ENCODE measurements at regions not wholly inside any gene's neighbourhood (a gene's known extent, or its start where the extent isn't known, plus 50 kb on each side); places are given as distances from the start of the nearest gene placed in this dataset.
"Not testable (repeated sequence)": the region's sequence is repeated elsewhere in the genome, so short reads cannot be mapped to it uniquely, and the experiment has no call there.

- in situ Hi-C loops (cut with MboI; ENCODE audit: low sequenced_read_pairs) = not testable (repeated sequence)
These were observed 232.2 kb upstream of the PRDM1 start for GRCh38 chr6:105853979-105854378.

- in situ Hi-C loops (cut with MboI; ENCODE audit: low sequenced_read_pairs) = no loop called here
These were observed 234.5 kb upstream of the PRDM1 start for GRCh38 chr6:105851606-105852005.

DNA sequence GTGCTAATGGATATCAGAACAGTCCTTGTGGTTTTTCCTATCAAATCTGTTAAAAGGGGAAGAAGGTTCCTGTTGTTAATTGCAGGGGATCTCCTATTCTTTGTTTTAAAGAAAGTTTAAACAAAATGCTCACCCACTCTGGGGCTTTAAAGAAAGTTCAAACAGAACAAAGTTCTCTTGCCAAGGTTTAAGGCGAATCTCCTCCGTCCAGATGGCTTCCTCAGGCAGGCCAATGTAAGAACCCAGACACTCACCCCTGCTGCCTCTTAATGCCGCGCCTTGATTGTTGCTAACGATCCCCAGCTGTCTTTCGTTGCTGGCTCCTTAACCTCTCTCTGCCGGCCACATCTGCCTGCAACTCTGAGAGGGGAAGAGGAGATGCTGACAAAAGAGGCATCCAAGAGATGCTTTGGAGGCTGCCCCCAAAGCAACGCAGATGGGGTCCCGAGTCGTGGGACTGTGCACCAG lies 235.0 kb upstream of the PRDM1 start:
- in situ Hi-C loops (cut with MboI; ENCODE audit: low sequenced_read_pairs) = no loop called here

DNA sequence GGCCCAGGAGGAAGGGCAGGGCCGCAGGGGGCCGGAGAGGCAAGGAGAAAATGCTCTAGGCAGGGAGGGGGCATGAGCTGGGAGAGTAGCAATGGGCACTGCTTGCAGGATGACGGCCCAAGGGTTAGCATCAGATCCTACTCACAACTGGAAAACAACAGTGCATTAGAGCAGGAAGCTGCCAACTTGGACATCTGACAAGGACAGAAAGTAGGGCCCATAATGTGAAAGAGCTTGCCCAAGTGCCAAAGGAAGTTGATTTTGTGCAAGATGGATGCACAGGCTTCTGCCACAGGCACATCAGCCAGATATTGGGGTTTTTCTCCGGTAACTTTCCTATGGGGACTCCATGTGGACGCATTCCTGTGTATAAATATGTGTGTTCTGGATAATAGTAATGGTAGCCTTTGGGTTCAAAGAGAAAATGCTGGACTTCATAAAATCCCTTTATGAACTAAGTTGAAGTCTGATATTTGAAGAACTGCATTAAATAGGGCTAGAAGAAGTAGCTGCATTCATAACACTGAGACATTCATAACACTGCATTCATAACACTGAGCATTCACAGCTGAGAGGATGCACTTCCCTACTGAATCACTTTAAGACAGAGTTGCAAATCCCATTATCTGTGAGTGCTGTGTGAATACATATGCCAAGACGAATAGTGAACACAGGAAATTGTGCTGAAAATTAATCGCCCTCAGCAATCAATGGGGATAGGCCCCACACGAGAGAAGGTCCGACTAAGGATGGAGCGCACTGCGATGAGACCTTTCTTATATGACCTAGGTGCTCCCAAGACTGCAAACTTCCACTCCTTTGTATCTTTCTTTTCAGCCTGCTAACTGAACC lies 235.6 kb upstream of the PRDM1 start:
- in situ Hi-C loops (cut with MboI; ENCODE audit: low sequenced_read_pairs) = no loop called here

DNA sequence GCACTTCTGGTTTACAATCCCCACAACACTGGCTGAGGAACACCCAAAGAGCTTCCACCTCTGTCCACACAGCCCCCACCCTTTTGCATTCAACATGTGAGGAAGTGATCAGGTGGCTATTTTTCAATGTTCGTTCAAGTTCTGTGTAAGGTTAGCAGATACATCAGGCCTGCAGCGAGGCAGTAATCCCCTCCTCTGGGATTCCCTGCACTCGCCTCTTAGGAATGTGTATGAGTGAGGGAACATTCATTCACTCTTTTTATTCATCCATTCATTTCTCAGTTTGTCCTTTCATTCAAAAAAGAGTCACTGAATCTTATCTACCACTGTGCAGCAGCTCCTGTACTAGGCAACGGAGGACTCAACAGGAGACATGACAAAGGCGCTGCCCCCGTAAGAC lies 236.4 kb upstream of the PRDM1 start:
- in situ Hi-C loops (cut with MboI; ENCODE audit: low sequenced_read_pairs) = no loop called here

DNA sequence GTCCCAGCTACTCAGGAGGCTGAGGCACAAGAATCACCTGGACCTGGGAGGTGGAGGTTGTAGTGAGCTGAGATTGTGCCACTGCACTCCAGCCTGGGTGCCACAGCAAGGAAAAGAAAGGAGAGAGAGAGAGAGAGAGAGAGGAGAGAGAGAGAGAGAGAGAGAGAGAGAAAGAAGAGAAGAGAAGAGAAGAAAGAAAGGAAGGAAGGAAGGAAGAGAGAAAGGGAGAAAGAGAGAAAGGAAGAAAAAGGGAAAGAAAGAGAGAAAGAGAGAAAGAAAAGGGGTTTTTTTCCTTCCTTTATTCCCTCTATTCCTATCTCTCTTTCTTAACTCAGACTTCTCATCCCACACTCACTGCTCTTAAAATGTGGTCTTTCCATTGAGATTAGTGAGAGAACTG lies 238.7 kb upstream of the PRDM1 start:
- in situ Hi-C loops (cut with MboI; ENCODE audit: low sequenced_read_pairs) = no loop called here

DNA sequence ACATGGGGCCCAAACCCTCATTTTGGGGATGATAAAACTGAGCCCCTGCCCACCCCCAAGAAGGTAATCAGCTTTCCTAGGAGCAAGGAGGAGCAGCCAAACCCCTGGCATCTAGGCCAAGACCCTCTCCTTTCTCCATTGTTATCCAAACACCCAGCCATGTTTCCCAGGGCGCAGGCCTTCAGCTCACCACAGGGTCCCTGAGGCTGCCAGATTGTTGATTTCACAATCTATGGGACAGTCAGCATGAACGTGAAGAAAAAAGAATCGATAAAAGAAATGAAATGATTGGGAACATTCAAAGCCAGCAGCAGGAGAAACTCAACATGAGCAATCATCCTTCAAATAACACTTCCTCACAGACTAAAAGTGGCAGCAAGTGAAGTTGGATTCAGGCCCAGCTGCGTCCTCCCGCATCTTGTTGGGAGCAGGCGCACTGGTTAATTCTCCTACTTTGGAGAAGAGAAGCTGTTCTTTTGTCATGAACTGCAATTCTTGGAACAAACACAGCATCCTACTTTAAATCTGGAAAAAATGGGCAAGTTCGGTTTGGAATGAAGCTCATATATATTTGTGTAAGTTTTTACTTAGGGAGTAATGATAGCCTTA lies 241.8 kb upstream of the PRDM1 start:
- in situ Hi-C loops (cut with MboI; ENCODE audit: low sequenced_read_pairs) = no loop called here

- in situ Hi-C loops (cut with MboI; ENCODE audit: low sequenced_read_pairs) = no loop called here
These were observed 246.9 kb upstream of the PRDM1 start for GRCh38 chr6:105839266-105839665.

GRCh38 chr6:105838171-105838570 lies 248.0 kb upstream of the PRDM1 start:
- in situ Hi-C loops (cut with MboI; ENCODE audit: low sequenced_read_pairs) = no loop called here

GRCh38 chr6:105836889-105837288 lies 249.2 kb upstream of the PRDM1 start:
- in situ Hi-C loops (cut with MboI; ENCODE audit: low sequenced_read_pairs) = no loop called here

GRCh38 chr6:105836379-105836778 lies 249.8 kb upstream of the PRDM1 start:
- in situ Hi-C loops (cut with MboI; ENCODE audit: low sequenced_read_pairs) = no loop called here

- in situ Hi-C loops (cut with MboI; ENCODE audit: low sequenced_read_pairs) = no loop called here
These were observed 250.8 kb upstream of the PRDM1 start for GRCh38 chr6:105835373-105835772.

DNA sequence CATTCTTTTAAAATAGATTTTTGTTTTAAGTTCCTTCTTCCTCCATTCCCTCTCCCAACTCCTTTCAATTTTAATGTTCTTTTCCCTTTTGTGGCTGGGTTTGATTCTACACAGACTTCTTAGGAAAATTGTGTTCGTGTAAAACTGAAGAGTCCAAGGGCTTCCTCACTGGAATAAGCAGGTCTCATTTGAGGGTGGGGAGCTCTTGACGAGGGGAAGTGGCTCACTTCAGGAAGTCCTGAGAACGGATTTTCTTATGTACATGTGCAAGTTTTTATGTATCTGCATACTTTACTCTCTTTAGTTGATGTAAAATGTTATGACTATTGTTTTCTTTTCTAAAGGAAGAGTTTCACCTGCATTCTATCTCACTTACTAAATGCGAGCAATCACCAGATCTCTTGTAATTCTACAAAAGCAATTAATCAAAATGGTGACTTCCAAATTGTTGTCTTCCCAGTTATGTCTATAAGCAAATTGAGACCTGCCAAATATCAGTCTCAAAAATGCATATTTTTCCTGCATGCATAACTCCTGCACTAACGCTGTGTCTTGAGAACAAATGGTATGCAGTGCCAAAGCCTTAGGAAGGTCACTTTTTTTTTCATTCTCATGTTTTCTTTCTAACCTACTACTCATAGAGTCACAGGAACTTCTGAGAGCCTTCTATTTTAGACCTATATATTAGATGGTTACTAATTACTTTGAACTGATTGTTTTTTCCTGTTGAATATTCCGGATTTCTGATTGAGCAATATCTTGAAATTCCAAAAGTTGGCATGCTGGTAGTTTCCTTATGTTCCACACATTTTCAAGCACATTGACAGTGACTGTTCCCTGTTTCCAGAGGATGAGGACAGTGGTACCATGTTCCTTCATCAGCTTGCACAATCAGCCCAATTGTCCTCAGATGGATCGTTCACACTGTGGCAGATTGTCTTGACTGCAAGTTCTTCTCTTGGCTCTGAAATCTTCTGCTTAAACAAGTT lies 251.9 kb upstream of the PRDM1 start:
- in situ Hi-C loops (cut with MboI; ENCODE audit: low sequenced_read_pairs) = no loop called here

DNA sequence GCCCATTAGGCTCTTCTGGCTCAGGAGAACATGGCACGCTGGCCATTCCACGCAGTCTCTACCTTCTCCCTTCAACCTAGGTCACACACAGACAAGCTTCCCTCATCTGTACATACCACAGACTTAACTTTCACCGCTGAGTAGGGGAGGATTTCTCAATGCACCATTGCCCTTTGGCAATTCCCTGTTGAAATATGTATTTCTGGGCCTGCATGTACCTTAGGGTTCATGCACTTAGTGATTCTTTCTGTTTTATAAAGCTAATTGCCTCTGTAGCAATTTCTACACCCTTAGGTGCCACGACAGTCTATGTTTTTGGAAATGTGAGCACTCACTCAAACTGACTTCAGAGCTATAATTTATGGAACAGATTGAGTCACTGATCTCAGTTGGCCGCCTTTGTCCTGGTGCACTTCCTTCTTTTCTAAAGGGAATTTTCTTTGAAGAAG lies 253.8 kb upstream of the PRDM1 start:
- in situ Hi-C loops (cut with MboI; ENCODE audit: low sequenced_read_pairs) = no loop called here

GRCh38 chr6:105831311-105832097 lies 254.6 kb upstream of the PRDM1 start:
- in situ Hi-C loops (cut with MboI; ENCODE audit: low sequenced_read_pairs) = no loop called here

DNA sequence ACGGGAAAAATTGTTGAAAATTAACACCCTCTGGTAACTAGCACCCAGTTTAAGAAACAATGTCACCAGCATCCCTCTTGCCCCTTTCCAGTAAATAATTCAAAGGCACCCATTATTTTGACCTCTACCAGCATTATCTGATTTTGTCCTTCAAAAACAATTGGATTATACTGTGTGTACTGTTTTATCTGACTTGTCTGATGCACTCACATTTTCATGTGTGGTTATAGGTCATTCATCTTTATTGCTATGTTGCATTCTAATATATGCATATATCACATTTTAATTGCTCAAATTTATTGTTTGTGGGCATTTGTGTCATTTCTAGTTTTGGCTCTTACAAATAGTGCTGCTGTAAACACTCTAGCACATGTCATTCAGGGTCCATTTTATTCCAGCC lies 260.9 kb upstream of the PRDM1 start:
- in situ Hi-C loops (cut with MboI; ENCODE audit: low sequenced_read_pairs) = no loop called here

DNA sequence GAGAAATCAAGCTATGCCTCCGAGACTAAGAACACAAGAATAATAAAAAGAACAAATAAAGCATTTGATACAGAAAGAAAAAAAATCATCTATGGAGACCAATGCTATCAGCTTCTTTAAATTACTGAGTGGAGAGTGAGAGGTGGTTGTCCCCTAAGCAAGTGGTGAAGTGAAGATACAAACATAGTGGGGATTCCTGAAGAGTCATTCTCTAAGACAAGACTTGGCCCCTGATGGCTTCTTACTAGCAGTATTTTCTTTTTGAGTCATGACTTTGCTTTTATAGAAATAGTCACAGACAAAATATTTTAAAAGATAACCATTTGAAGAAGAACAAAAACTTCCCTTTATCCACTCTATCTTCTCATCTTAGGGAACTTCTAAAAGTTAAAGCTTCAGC lies 261.4 kb upstream of the PRDM1 start:
- in situ Hi-C loops (cut with MboI; ENCODE audit: low sequenced_read_pairs) = no loop called here

GRCh38 chr6:105821777-105822176 lies 264.4 kb upstream of the PRDM1 start:
- in situ Hi-C loops (cut with MboI; ENCODE audit: low sequenced_read_pairs) = no loop called here

GRCh38 chr6:105821027-105821426 lies 265.1 kb upstream of the PRDM1 start:
- in situ Hi-C loops (cut with MboI; ENCODE audit: low sequenced_read_pairs) = no loop called here

DNA sequence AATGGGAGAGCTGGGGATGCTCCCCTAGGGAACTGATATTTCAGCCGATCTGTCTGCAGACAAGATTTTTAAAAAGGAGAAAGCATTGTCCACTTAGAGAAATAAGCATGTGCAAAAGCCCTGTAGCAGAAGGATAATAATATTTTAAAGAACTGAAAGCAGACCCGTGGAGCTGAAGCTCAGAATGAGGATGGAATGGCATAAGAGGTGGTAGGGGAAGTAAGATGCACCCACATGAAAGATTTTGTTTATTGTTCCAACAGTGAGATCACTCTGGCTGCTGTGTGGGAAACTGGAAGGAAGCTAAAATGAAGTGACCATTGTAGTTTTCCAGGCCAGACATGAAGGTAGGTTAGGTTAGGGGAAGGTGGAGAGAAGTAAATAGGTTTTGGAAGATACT lies 266.4 kb upstream of the PRDM1 start:
- in situ Hi-C loops (cut with MboI; ENCODE audit: low sequenced_read_pairs) = no loop called here
